ENCODE measurements at regions not wholly inside any gene's neighbourhood (a gene's known extent, or its start where the extent isn't known, plus 50 kb on each side); places are given as distances from the start of the nearest gene placed in this dataset.

- POLR2A ChIA-PET = no interaction called here
- no peak overlapping the region for H3K4me2 ChIP-seq (ENCODE audit: control insufficient read depth, insufficient read depth)
- no peak overlapping the region for H3K27ac ChIP-seq (ENCODE audit: control insufficient read depth, insufficient read depth)
- no peaks in the 10 kb centered on the region for H3K79me2 ChIP-seq (ENCODE audit: control insufficient read depth, insufficient read depth, low read length)
- ATAC-seq = no peak
- no peak for TF ChIP-seq CREM (IDR thresholded peaks at IDR 0.05; ENCODE audit: low read depth)
- no peak for TF ChIP-seq ZBTB40 (IDR thresholded peaks at IDR 0.05; ENCODE audit: borderline replicate concordance)
- TF ChIP-seq ASH2L (IDR thresholded peaks at IDR 0.05; ENCODE audit: borderline replicate concordance, low read depth) = no peak
- TF ChIP-seq SRF (IDR thresholded peaks at IDR 0.05; ENCODE audit: low read depth in 2 of 2, low read length in 2 of 2) = no peak
- TF ChIP-seq NFIC (IDR thresholded peaks at IDR 0.05; ENCODE audit: low read depth, low read length) = no peak
- TF ChIP-seq LARP7 (IDR thresholded peaks at IDR 0.05) = no peak
- TF ChIP-seq ZBTB33 (IDR thresholded peaks at IDR 0.05) = no peak
- TF ChIP-seq ZNF622 (IDR thresholded peaks at IDR 0.05) = no peak
- TF ChIP-seq MLLT1 (IDR thresholded peaks at IDR 0.05) = no peak
- no peak for TF ChIP-seq MTA2 (IDR thresholded peaks at IDR 0.05; ENCODE audit: low read depth)
- no peak for TF ChIP-seq SUPT20H (IDR thresholded peaks at IDR 0.05; ENCODE audit: borderline replicate concordance, control insufficient read depth, low read depth, low read length)
- no peak for TF ChIP-seq IRF4 (IDR thresholded peaks at IDR 0.05; ENCODE audit: low read depth, low read length)
- TF ChIP-seq SP1 (IDR thresholded peaks at IDR 0.05; ENCODE audit: low read depth, low read length) = no peak
- TF ChIP-seq SPI1 (IDR thresholded peaks at IDR 0.05; ENCODE audit: borderline replicate concordance, insufficient read depth, low read depth, low read length) = no peak
- intact Hi-C loops (cut with micrococcal nuclease; ENCODE audit: unreplicated experiment) (no loop called here), in situ Hi-C loops (cut with MboI) (no loop called here)
- CTCF ChIA-PET = no interaction called here
- no peak for FAIRE-seq
- SMC1A ChIA-PET (ENCODE audit: uncharacterized antibody, unreplicated experiment) = no interaction called here
- no peak overlapping the region for H3K9ac ChIP-seq (ENCODE audit: control insufficient read depth, insufficient read depth, low read length)
- no TSS peak for BruUV-seq (replicated peaks)
- no peak overlapping the region for H3K4me3 ChIP-seq
- H3K4me1 ChIP-seq (ENCODE audit: control insufficient read depth, insufficient read depth, low read length) = no peaks in the 10 kb centered on the region
- H3K27me3 ChIP-seq (replicated peaks in 1 of 2; ENCODE audit: control insufficient read depth in 2 of 2, insufficient read depth in 2 of 2, low read length in 1 of 2) = no peaks in the 10 kb centered on the region
- H4K20me1 ChIP-seq (ENCODE audit: control insufficient read depth, insufficient read depth) = no peaks in the 10 kb centered on the region
- RAD21 ChIA-PET (ENCODE audit: unreplicated experiment) = no interaction called here
- no peaks in the 10 kb centered on the region for H3K9me3 ChIP-seq (replicated peaks; ENCODE audit: control insufficient read depth, insufficient read depth, low read length)
- DNase-seq (ENCODE audit: low read depth, low spot score) = no peak
- no peak overlapping the region for H2AFZ ChIP-seq (ENCODE audit: control insufficient read depth, low read depth, low read length)
- no peaks in the 10 kb centered on the region for H3K36me3 ChIP-seq (ENCODE audit: control insufficient read depth in 2 of 2, insufficient read depth in 2 of 2, low read length in 1 of 2)
Observed at GRCh38 chr4:125693228-125693627, 378.5 kb downstream of the FAT4 start.
